ENCODE measurements at regions not wholly inside any gene's neighbourhood (a gene's known extent, or its start where the extent isn't known, plus 50 kb on each side); places are given as distances from the start of the nearest gene placed in this dataset.

DNA sequence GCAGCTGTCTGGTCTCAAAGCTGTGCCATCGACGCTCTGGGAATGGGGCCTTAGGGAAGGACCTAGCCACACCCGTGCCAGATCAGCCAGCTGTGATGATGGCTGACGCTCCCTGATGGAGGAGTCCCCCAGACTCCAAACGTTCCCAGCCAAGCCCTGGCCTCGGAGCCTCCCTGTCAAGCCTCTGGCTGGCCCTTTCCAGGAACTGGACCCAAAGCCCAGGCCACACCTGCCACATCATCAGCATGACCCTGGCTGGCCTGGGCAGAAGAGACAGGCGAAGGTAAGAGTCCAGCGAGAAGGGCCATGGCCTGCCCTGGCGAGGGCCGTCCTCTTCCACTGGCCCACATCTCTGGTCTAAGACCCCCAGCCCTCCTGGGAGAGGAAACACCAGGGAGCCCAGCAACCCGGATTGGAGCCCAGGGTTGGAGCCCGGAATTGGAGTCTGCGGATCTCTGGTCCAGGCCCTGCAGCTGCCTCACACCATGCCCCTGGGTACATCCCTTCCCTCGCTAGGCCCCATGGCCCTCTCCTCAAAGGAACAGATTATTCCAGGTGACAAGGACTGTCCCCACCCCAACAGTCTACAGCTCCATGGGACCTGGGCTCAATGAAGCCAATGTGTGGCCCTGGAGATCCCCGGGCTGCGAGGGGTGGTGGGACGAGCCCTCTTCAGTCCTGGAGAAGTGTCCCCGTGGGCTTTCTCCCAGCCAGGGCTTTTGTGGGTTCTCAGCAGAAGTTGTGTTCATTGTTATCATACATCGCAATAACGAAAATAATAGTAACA, 105.1 kb upstream of the TNRC6C start:
- TF ChIP-seq ZNF263 (CRISPR knock-in tag; IDR thresholded peaks at IDR 0.05; ENCODE audit: low read depth), result no peak
- TF ChIP-seq, protein P1, sequence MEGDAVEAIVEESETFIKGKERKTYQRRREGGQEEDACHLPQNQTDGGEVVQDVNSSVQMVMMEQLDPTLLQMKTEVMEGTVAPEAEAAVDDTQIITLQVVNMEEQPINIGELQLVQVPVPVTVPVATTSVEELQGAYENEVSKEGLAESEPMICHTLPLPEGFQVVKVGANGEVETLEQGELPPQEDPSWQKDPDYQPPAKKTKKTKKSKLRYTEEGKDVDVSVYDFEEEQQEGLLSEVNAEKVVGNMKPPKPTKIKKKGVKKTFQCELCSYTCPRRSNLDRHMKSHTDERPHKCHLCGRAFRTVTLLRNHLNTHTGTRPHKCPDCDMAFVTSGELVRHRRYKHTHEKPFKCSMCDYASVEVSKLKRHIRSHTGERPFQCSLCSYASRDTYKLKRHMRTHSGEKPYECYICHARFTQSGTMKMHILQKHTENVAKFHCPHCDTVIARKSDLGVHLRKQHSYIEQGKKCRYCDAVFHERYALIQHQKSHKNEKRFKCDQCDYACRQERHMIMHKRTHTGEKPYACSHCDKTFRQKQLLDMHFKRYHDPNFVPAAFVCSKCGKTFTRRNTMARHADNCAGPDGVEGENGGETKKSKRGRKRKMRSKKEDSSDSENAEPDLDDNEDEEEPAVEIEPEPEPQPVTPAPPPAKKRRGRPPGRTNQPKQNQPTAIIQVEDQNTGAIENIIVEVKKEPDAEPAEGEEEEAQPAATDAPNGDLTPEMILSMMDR (IDR thresholded peaks at IDR 0.05), result no peak
- no peak for TF ChIP-seq ESRRA (CRISPR knock-in tag; IDR thresholded peaks at IDR 0.05; ENCODE audit: borderline replicate concordance)
- no peak for TF ChIP-seq MYBL2 (CRISPR knock-in tag; IDR thresholded peaks at IDR 0.05)

Data from WTC11 (cell line).